HCT116 (cell line): ENCODE measurements at regions not wholly inside any gene's neighbourhood (a gene's known extent, or its start where the extent isn't known, plus 50 kb on each side); places are given as distances from the start of the nearest gene placed in this dataset.

Source experiments
- ATAC-seq: fragments of 200-7000 bp; cut with Tn5 transposase; 2 replicates; pipeline ENCODE4 v1.9.1; 2020; ENCODE audit warnings: mild to moderate bottlenecking, moderate library complexity
- BruUV-seq: library from RNA; stranded (reverse); fragments of 400-500 nt; replicated peaks from 2 replicates; lab custom pipeline; 2021; lab: Mats Ljungman, UMichigan
- CTCF ChIA-PET: fragments of 300-600 bp; sonication (Branson Sonifier 250); formaldehyde crosslinking; loops from one replicate; lab custom pipeline; 2021; ENCODE audit warnings: antibody characterized with exemption; lab: Charles Lee
- POLR2A ChIA-PET: fragments of 300-600, 350-600 bp; sonication (Branson Sonifier 250); formaldehyde crosslinking; loops from one replicate; lab custom pipeline; 2021; ENCODE audit warnings: antibody characterized with exemption; lab: Charles Lee
- RAD21 ChIA-PET, 2 experiments: fragments of 300-600 bp; sonication (Branson Sonifier 250); formaldehyde crosslinking; loops; one replicate each; lab custom pipeline; 2023; ENCODE audit warnings: low total read pairs in 2 of 2; ENCODE audit not compliant: uncharacterized antibody in 2 of 2, unreplicated experiment in 2 of 2, low non-redundant PET in 1 of 2; lab: Charles Lee
- DNase-seq: peaks from one replicate; pipeline ENCODE4 v3.0.0-alpha.2; 2010; ENCODE audit warnings: low read depth, low spot score
- H2AFZ ChIP-seq: fragments of 200-600 bp; shearing (Covaris generic), sonication (generic); 2 replicates; pipeline ENCODE4 v1.6.1; 2017; ENCODE audit warnings: low read depth, mixed run types, mixed read lengths, antibody characterized with exemption, low read length; ENCODE audit not compliant: poor library complexity, severe bottlenecking
- H3K27ac ChIP-seq: 2 replicates; pipeline ENCODE4 v1.5.1; 2012; ENCODE audit warnings: low read depth, low read length
- H3K27me3 ChIP-seq: fragments of 200-600 bp; sonication (generic); 2 replicates; pipeline ENCODE4 v1.6.1; 2016; ENCODE audit warnings: mixed run types, low read length, mixed read lengths; ENCODE audit not compliant: insufficient read depth
- H3K36me3 ChIP-seq, 2 experiments: fragments of 200-500 bp in 1 of 2; fragments of 200-600 bp in 1 of 2; sonication (Bioruptor generic) in 1 of 2; sonication (generic) in 1 of 2; 2 replicates each; pipeline versions ENCODE4 v1.5.1 to v1.6.1; 2014 to 2016; ENCODE audit warnings: low read length in 2 of 2, inconsistent platforms in 1 of 2, mixed read lengths in 1 of 2, mixed run types in 1 of 2; ENCODE audit not compliant: insufficient read depth in 2 of 2, control insufficient read depth in 1 of 2
- H3K4me1 ChIP-seq, 2 experiments: fragments of 200-600 bp in 1 of 2; sonication (generic) in 1 of 2; 2 replicates each; pipeline versions ENCODE4 v1.5.1 to v1.6.1; 2012 to 2017; ENCODE audit warnings: low read length in 2 of 2, inconsistent platforms in 1 of 2, mild to moderate bottlenecking in 1 of 2, mixed read lengths in 1 of 2, mixed run types in 1 of 2, moderate library complexity in 1 of 2; ENCODE audit not compliant: insufficient read depth in 2 of 2, control insufficient read depth in 1 of 2
- H3K4me2 ChIP-seq: fragments of 200-600 bp; sonication (generic); 2 replicates; pipeline ENCODE4 v1.6.1; 2017; ENCODE audit warnings: mixed run types, low read length, mixed read lengths
- H3K4me3 ChIP-seq, 2 experiments: fragments of 200-600 bp in 1 of 2; sonication (generic) in 1 of 2; replicated peaks in 1 of 2; 2 replicates each; pipeline ENCODE4 v1.5.1; 2011 to 2016; ENCODE audit warnings: low read length in 2 of 2, control low read depth in 1 of 2, low read depth in 1 of 2, mild to moderate bottlenecking in 1 of 2, mixed read lengths in 1 of 2, mixed run types in 1 of 2
- H3K79me2 ChIP-seq: fragments of 200-600 bp; sonication (generic); 2 replicates; pipeline ENCODE4 v1.6.1; 2017; ENCODE audit warnings: mild to moderate bottlenecking, mixed run types, low read length, moderate library complexity, mixed read lengths; ENCODE audit not compliant: insufficient read depth
- H3K9ac ChIP-seq: fragments of 200-600 bp; sonication (generic); 2 replicates; pipeline ENCODE4 v1.6.1; 2016; ENCODE audit warnings: low read length, mixed read lengths
- H3K9me2 ChIP-seq: fragments of 200-600 bp; sonication (generic), shearing (Covaris generic); 2 replicates; pipeline ENCODE4 v1.6.1; 2017; ENCODE audit warnings: mixed run types, mild to moderate bottlenecking, moderate library complexity; ENCODE audit not compliant: insufficient read depth
- H3K9me3 ChIP-seq, 2 experiments: fragments of 200-500 bp in 1 of 2; fragments of 200-600 bp in 1 of 2; sonication (Bioruptor generic) in 1 of 2; sonication (generic) in 1 of 2; 2 replicates each; pipeline ENCODE4 v1.6.1; 2014 to 2017; ENCODE audit warnings: low read length in 2 of 2, mixed read lengths in 2 of 2, inconsistent platforms in 1 of 2, low read depth in 1 of 2, mild to moderate bottlenecking in 1 of 2, mixed run types in 1 of 2, moderate library complexity in 1 of 2; ENCODE audit not compliant: control insufficient read depth in 1 of 2, insufficient read depth in 1 of 2
- H4K20me1 ChIP-seq: fragments of 200-600 bp; sonication (generic), shearing (Covaris generic); 2 replicates; pipeline ENCODE4 v1.6.1; 2017; ENCODE audit warnings: mixed run types, mild to moderate bottlenecking, moderate library complexity; ENCODE audit not compliant: insufficient read depth
- CBX3 ChIP-seq: IDR thresholded peaks from 2 replicates; pipeline ENCODE4 v1.6.1; 2012; ENCODE audit warnings: low read depth
- CEBPB ChIP-seq: IDR thresholded peaks from 2 replicates; pipeline ENCODE4 v1.6.1; 2012; ENCODE audit warnings: low read depth
- CTCF ChIP-seq, 3 experiments: fragments of 200-600 bp in 1 of 3; sonication (generic) in 1 of 3; IDR thresholded peaks in 2 of 3; conservative IDR thresholded peaks in 1 of 3; 2 replicates each; pipeline ENCODE4 v1.5.1; 2012 to 2017; ENCODE audit warnings: low read depth in 2 of 3, low read length in 2 of 3, antibody characterized with exemption in 1 of 3, borderline replicate concordance in 1 of 3, control low read depth in 1 of 3, mild to moderate bottlenecking in 1 of 3, mixed read lengths in 1 of 3, mixed run types in 1 of 3, moderate library complexity in 1 of 3; ENCODE audit not compliant: insufficient read depth in 1 of 3
- EGR1 ChIP-seq: IDR thresholded peaks from 2 replicates; pipeline ENCODE4 v1.6.1; 2012; ENCODE audit warnings: low read depth
- EZH2 ChIP-seq: fragments of 200-600 bp; sonication (generic); IDR thresholded peaks from 2 replicates; pipeline ENCODE4 v1.6.1; 2017; ENCODE audit warnings: antibody characterized with exemption, mixed run types
- EZH2phosphoT487 ChIP-seq: fragments of 200-600 bp; IDR thresholded peaks from 2 replicates; pipeline ENCODE4 v1.6.1; 2018; ENCODE audit warnings: antibody characterized with exemption, borderline replicate concordance
- JUND ChIP-seq: IDR thresholded peaks from 2 replicates; pipeline ENCODE4 v1.6.1; 2012
- MAX ChIP-seq: IDR thresholded peaks from 2 replicates; pipeline ENCODE4 v1.6.1; 2012
- RAD21 ChIP-seq: IDR thresholded peaks from 2 replicates; pipeline ENCODE4 v1.6.1; 2012; ENCODE audit warnings: low read depth, mild to moderate bottlenecking
- YY1 ChIP-seq: IDR thresholded peaks from 2 replicates; pipeline ENCODE4 v1.6.1; 2011; ENCODE audit warnings: low read length, low read depth, moderate library complexity, mild to moderate bottlenecking; ENCODE audit not compliant: insufficient replicate concordance; ENCODE audit errors: extremely low read depth
- ZFX ChIP-seq: fragments of 450-650 bp; IDR thresholded peaks from 2 replicates; pipeline ENCODE4 v1.6.1; 2017
- ZNF274 ChIP-seq: fragments of 200-500 bp; sonication (Bioruptor generic); IDR thresholded peaks from 2 replicates; pipeline ENCODE4 v1.6.1; 2014; ENCODE audit warnings: mild to moderate bottlenecking, low read depth, low read length, inconsistent platforms
- intact Hi-C: fragments of 100-400 bp; cut with micrococcal nuclease; formaldehyde crosslinking; loops from 2 replicates; pipeline ENCODE4 v1.10.0; 2022

GRCh38 chr18:54033052-54033451, 191.4 kb downstream of the MBD2 start:
- CTCF ChIA-PET, result no interaction called here

GRCh38 chr18:54032412-54032811, 192.1 kb downstream of the MBD2 start:
- POLR2A ChIA-PET, result no interaction called here
- H3K36me3 ChIP-seq, result no peaks in the 10 kb centered on the region
- no peak overlapping the region for H3K4me3 ChIP-seq
- H4K20me1 ChIP-seq, result no peaks in the 10 kb centered on the region
- no peak overlapping the region for H3K27ac ChIP-seq
- no peaks in the 10 kb centered on the region for H3K9me2 ChIP-seq
- DNase-seq (no peak), ATAC-seq (no peak)
- H3K9ac ChIP-seq, result no peak overlapping the region
- H3K79me2 ChIP-seq, result no peaks in the 10 kb centered on the region
- intact Hi-C loops, result no loop called here
- no peak overlapping the region for H2AFZ ChIP-seq
- no peaks in the 10 kb centered on the region for H3K4me1 ChIP-seq
- CTCF ChIA-PET, result no interaction called here
- no peaks in the 10 kb centered on the region for H3K27me3 ChIP-seq
- no TSS peak for BruUV-seq
- RAD21 ChIA-PET, result no interaction called here
- no peaks in the 10 kb centered on the region for H3K9me3 ChIP-seq
- H3K4me2 ChIP-seq, result no peak overlapping the region
- no peak for TF ChIP-seq RAD21
- no peak for TF ChIP-seq ZNF274
- no peak for TF ChIP-seq CBX3
- no peak for TF ChIP-seq ZFX
- no peak for TF ChIP-seq CEBPB
- TF ChIP-seq MAX, result no peak
- no peak for TF ChIP-seq EZH2phosphoT487
- no peak for TF ChIP-seq CTCF (IDR thresholded peaks at IDR 0.05 in 2 of 3, conservative IDR thresholded peaks at IDR 0.05 in 1 of 3; ENCODE audit: borderline replicate concordance in 1 of 3, insufficient read depth in 1 of 3, low read depth in 2 of 3, low read length in 2 of 3)
- TF ChIP-seq JUND, result no peak
- TF ChIP-seq YY1, result no peak

More at GRCh38 chr18:54033052-54033451, 191.4 kb downstream of the MBD2 start:
- Histone ChIP-seq H3K27me3 (no peaks in the 10 kb centered on the region), H2AFZ (no peak overlapping the region), H3K27ac (no peak overlapping the region), H3K9me2 (no peaks in the 10 kb centered on the region), H3K9ac (no peak overlapping the region), H3K4me3 (no peak overlapping the region), H3K4me1 (no peaks in the 10 kb centered on the region), H3K36me3 (no peaks in the 10 kb centered on the region), H3K4me2 (no peak overlapping the region), H3K79me2 (no peaks in the 10 kb centered on the region), H4K20me1 (no peaks in the 10 kb centered on the region), H3K9me3 (no peaks in the 10 kb centered on the region)
- TF ChIP-seq EZH2, result no peak
- no peak for TF ChIP-seq CBX3
- TF ChIP-seq ZFX, result no peak
- TF ChIP-seq EGR1, result no peak
- TF ChIP-seq CTCF (IDR thresholded peaks at IDR 0.05 in 2 of 3, conservative IDR thresholded peaks at IDR 0.05 in 1 of 3; ENCODE audit: borderline replicate concordance in 1 of 3, insufficient read depth in 1 of 3, low read depth in 2 of 3, low read length in 2 of 3), result no peak
- ATAC-seq (no peak), DNase-seq (no peak)
- RAD21 ChIA-PET, result no interaction called here
- BruUV-seq, result no TSS peak
- POLR2A ChIA-PET, result no interaction called here
- intact Hi-C loops, result no loop called here
